Fibroblast of the aortic adventitia (primary cell): ENCODE measurements at regions not wholly inside any gene's neighbourhood (a gene's known extent, or its start where the extent isn't known, plus 50 kb on each side); places are given as distances from the start of the nearest gene placed in this dataset.

Source experiments
- DNase-seq: peaks from one replicate; pipeline ENCODE4 v3.0.0-alpha.2; 2010; ENCODE audit warnings: low read depth
- H3K4me3 ChIP-seq: 2 replicates; pipeline ENCODE4 v1.5.1; 2011; ENCODE audit warnings: low read depth, mild to moderate bottlenecking, control low read depth, low read length, moderate library complexity
- TF ChIP-seq, protein P1 (sequence below): IDR thresholded peaks from 2 replicates; pipeline ENCODE4 v1.5.1; 2011; ENCODE audit warnings: mild to moderate bottlenecking, low read length, control low read depth, inconsistent platforms; ENCODE audit not compliant: insufficient read depth

- no peak overlapping the region for H3K4me3 ChIP-seq
- no peak for DNase-seq
- TF ChIP-seq, protein P1, sequence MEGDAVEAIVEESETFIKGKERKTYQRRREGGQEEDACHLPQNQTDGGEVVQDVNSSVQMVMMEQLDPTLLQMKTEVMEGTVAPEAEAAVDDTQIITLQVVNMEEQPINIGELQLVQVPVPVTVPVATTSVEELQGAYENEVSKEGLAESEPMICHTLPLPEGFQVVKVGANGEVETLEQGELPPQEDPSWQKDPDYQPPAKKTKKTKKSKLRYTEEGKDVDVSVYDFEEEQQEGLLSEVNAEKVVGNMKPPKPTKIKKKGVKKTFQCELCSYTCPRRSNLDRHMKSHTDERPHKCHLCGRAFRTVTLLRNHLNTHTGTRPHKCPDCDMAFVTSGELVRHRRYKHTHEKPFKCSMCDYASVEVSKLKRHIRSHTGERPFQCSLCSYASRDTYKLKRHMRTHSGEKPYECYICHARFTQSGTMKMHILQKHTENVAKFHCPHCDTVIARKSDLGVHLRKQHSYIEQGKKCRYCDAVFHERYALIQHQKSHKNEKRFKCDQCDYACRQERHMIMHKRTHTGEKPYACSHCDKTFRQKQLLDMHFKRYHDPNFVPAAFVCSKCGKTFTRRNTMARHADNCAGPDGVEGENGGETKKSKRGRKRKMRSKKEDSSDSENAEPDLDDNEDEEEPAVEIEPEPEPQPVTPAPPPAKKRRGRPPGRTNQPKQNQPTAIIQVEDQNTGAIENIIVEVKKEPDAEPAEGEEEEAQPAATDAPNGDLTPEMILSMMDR, result no peak
Observed at GRCh38 chr2:33785201-33786106, 186.4 kb upstream of the FAM98A start.

- TF ChIP-seq, protein P1, result no peak
- no peak for DNase-seq
- no peak overlapping the region for H3K4me3 ChIP-seq
Observed at GRCh38 chr2:33784488-33784887, 185.4 kb upstream of the FAM98A start.

- no peak for DNase-seq
- no peak overlapping the region for H3K4me3 ChIP-seq
- TF ChIP-seq, protein P1, result no peak
Observed at GRCh38 chr2:33782395-33783230, 183.5 kb upstream of the FAM98A start.

DNA sequence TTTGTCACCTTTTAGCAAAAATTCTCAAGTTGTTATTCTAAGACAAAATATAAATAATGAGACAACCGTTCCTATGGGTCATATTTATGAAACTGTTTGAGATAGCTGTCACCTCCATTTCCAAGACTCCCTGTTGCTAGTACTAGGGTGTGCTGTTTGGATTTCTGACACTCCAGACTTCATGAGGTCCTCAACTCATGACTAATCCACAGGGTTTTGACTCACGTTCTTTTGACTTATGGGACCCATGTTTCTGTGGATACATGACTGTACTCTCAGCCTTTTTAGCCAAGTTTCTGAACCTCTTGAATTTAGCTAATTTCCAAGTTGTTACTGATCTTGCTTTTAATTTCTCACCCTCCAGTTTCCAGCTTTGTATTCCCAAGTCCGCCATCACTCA, 178.7 kb upstream of the FAM98A start:
- no peak overlapping the region for H3K4me3 ChIP-seq
- DNase-seq, result no peak
- TF ChIP-seq, protein P1, result no peak

DNA sequence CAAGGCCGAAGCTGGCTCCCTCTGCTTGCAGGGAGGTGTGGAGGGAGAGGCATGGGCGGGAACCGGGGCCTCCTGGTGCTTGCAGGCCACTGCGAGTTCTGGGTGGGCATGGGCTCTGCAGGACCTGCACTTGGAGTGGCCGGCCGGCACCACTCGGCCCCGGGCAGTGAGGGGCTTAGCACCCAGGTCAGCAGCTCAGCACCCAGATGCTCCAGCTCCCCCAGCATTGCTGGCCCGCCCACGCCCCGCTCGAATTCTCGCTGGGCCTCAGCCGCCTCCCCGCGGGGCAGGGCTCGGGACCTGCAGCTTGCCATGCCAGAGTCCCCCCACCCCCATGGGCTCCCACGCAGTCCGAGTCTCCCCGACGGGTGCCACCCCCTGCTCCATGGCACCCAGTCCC, 176.2 kb upstream of the FAM98A start:
- no peak for DNase-seq
- TF ChIP-seq, protein P1, result no peak
- no peak overlapping the region for H3K4me3 ChIP-seq

- no peak for DNase-seq
- no peak overlapping the region for H3K4me3 ChIP-seq
- TF ChIP-seq, protein P1, result no peak
Observed at GRCh38 chr2:33770023-33770422, 170.9 kb upstream of the FAM98A start.
